GM18519 (cell line): ENCODE measurements at regions not wholly inside any gene's neighbourhood (a gene's known extent, or its start where the extent isn't known, plus 50 kb on each side); places are given as distances from the start of the nearest gene placed in this dataset.

ENCODE experiments used
- ATAC-seq: cut with Tn5 transposase; IDR thresholded peaks from one replicate; pipeline ENCODE4 v1.9.1; 2021; ENCODE audit warnings: mild to moderate bottlenecking, moderate library complexity; ENCODE audit not compliant: unreplicated experiment, low FRiP score

DNA sequence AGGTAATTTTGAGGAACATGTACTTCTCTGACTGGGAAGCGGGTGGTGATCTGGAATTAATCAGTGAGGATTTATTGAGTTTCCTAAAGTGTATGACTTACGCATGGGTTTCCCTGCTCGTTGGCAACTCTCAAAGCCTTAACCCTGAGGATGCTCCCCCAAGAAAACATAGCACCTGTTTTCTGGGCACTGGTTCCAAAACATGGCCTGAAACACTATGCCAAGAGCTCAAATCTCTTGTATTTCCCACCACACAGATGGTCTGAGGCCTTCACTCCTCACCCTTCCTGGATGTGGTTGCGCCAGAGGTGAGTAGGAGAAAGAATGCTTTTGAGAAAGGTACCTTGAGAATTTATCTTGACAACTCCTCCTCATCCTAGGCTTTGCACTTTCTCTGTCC lies 250.4 kb downstream of the FZD1 start:
- ATAC-seq, result no peak

DNA sequence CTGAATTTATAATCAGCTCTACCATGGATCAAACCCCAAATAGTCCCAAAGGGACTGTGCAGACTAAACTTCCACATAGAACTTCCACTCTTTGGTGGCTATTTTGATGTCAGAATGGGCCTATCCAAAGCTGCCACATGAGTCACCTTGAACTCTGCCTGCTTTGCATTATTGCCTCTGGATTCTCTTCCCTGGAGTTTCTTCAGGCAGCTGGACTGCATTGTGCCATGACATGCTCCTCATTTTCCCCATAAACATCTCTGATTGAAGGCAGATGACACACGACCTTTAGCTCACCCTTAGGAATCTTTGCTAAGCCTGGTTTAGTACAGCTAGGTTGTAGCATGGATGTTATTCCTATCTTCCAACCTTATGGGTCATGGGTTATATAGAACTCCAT lies 251.7 kb downstream of the FZD1 start:
- ATAC-seq, result no peak

DNA sequence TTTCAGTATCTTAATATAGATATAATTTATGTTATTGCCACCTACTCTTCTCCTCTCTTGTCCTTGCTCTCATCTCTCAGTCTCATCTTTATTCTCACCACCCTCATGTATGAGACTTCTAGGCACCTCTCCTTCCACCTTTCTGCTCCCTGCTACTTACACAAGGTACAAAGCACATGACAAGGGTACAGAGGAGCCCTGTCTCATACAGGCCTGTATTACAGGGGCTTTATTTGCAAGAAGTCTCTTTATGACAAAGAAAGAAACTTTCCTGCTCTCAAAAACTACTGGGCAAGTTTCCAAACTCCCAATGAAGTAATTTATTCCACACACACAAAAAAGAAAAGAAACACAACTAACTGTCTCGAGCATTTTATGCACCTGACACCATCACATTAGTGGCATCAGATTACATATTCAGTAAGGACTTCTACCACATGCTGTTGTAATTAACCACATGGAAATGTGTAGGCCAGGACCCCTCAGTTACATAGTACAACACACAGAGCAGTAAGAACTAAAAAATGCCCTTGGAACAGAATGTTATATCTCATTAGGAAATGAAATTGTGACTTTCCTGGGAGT lies 253.1 kb downstream of the FZD1 start:
- ATAC-seq, result no peak

DNA sequence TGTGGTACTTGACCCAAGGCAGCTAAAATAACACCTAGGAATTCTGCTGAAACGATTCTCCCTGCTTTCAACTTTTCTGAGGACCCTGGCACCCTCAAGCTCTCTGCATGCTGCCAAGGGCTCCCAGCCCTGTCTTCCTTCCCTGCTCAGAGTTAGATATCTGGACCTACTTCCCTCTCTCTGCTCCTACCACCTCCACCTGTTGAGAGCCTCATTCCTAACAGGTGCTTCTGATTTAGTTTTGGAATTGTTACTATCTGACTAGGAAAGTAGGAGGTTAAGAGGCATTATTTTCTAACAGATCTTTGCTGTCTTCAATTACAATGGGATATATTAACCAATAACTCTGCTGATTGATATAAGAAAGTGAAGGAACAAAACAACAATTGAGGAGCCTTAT lies 253.8 kb downstream of the FZD1 start:
- ATAC-seq, result no peak

DNA sequence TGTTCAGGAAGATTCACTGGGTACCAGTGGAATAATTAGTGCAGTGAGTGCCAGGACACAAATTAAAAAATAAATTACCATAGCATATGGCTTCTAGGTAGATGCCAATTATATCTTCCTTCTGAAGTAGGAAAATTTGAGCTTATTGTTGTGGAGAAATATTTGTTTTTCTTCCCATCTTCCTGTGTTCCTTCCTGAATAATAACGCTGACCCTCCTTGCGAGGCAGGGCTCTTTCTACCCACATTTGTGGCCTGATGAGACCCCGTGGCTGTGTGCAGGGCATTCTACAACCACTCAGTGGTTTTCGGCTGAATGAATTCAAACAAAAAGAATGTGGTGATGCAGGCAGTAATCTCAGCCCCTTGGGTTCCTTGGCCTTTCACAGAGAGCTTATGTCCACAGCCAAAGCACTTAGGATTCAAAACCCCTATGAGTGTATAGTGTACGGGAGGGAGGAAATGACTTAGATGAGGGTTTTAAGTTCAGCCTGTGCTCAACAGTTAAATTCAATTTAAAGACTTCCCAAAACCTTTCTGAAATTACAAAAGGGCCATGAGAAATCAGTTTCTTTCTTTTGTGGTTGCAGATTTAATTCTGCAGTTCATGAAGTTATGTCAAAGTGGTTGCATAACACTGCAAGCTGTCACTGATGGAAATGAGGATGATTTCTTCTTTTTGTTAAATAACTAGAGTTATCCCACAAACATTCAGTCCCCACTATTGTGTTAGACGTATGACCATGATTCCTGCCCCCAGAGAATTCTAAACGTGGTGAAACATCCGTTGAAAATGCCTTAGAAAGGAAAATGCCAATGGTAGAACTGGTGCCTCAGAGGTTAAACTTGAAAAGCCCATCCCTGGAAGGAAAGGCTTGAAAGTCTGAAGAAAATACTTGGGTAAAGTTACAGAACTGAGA lies 255.3 kb downstream of the FZD1 start:
- ATAC-seq, result no peak

DNA sequence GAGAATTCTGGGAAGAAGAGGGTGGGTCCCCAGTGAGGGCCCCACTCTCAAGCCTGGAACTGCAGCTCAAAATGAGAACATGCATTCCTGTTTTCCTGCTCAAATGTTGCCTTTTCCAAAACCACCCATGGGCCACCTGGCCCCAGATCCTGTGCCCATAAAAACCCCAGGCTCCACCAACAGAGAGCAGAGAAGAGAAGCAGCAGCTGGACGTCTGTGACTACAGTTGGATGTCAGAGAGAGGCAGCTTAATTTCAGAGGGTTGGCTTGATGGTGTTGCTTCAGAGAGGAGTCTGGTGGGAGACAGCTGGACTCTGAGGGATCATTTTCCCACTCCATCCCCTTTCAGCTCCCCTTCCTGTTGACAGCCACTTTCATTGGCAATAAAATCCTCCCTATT lies 256.4 kb downstream of the FZD1 start:
- ATAC-seq, result no peak

DNA sequence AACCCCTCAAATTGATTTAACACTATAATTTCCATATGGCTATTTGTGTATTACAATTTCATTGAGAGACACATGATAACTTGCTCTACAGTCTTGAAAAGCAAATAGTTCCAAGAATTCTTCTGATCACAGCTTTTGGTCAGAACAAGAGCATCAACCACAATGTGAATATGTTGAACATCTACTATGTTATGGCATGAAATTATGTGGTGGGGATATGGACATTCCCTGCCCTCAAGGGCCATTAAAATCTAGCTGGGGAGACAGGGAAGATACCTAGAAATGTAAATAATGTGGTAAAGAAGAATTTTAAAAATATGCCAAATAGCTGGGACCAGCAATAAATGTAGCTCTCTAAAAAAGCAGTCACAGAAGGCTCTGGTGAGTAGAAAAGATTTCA lies 262.2 kb downstream of the FZD1 start:
- no peak for ATAC-seq

DNA sequence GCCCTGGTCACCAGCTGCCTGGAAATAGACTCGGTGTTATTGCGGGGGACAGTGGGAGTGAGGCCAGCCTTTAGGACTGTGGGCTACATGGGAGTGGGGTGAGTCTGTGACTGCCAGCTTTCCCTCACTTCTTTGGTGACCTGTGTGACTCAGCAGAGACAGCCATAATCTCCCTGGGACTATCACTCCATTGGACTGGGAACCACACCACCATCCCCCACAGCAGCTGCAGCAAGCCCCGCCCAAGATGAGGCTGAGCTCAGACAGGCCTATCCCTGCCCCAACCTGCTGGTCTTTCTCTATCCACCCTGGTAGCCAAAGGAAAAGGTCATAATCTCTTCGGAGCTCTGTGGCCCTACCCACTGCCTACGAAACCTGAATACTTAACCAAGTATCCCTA lies 263.2 kb downstream of the FZD1 start:
- ATAC-seq, result no peak

DNA sequence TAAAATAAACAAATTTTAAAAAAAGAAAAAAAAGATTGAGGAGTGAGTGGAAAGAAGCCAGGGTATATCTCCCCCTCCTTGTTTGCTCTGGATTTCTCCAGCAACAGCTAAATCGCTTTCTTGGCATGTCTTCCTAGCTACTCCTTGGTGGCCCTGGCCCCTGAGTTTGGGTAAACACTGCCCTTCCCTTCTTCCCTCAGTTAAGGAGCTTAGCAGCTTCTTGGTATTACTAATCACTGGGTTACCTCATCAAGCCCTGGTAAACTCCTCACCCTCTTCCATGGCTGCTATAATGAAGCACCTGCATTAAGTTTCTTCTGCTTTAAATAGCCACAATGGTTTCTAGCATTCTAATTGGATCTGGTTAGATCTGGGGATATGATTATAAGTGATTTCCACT lies 269.8 kb downstream of the FZD1 start:
- no peak for ATAC-seq

DNA sequence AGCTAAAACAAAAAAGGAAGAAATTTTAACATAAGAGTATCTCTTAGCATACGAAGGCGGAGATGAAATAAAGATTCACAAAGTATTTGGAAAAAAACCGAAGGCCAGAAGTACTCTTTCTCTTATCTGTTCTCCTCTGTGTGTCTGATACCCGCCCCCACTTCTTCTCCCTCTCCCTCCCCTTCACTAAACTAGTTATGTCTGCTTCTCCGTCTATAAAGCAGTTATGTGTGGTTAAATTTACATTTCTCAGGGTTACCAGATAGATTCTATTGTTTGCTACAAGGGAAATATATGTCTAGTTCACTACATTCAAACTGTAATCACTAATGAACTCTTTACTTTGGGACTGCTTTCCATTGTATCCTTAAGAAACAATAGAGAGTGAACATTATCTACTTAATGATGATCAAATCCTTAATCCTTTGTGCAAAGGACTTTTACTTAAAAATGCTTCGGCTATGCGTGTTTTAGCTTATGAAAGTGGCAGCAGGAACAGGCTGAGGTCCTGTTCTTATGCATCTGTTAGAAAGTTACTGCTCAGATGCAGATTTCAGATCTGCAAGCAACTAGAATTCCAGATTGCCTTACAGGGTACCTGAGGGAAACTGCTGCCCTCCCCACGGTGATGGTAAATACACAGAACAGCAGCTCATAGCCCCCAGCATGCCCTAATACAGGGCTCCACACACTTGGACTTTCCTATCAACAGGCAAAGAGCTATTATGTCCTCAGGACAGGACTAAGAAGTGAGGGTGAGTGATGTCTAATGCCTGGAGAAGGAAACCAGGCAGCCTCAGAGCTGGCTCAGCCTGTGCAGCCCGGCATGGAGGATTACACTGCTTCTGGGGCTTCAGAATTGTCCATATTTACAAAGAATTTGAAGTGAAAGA lies 273.3 kb downstream of the FZD1 start:
- no peak for ATAC-seq

DNA sequence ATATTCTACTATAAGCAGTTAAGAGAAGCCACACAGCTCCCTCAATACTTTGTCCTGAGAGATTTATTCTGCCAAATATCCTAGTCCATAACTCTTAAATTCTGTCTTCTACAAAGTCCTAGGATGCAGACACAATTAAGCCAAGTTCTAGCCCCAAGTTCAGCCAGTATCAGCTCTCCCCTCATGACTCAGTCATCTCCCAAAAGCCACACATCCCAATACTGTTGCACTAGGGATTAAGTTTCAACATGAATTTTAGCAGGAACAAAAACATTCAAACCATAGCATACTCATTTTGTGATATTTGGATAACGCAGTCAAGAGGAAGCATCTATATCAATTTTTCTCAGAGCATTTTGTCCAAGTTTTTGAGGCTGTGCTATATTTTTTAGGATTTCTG lies 277.4 kb downstream of the FZD1 start:
- no peak for ATAC-seq

DNA sequence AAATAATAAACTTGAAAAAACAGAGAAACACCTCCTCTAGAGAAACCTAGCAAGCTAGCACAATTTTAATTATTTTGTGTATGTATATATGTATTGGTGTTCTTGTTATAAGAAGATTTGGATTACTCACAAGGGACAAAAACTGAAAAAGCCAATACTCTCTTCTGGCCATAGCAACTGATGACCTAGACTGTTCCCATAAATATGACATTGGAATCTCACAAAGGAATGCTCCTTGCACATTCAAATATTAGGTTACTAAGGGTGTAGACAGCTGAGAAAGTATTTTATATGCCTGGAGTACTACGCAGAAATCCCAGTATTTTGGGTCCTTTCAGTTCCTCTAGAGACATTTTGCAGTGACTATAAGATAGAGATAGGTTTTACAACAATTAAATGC lies 279.4 kb downstream of the FZD1 start:
- no peak for ATAC-seq

DNA sequence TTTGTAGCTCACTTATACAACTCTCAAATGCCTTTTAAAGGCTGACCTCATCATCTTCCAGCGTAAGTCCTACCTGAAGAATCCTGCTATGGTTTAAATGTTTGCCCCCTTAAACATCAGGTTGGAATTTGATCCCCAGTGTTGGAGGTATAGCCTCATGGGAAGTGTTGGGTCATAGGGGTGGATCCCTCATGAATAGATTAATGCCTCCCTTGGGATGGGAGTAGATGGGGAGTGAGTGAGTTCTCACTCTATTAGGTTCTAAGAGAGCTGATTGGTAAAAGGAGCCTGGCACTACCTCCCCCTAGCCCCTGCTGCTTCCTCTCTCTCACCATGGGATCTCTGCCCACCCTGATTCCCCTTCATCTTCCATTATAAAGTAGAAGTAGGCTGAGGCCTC lies 285.6 kb downstream of the FZD1 start:
- ATAC-seq, result no peak

DNA sequence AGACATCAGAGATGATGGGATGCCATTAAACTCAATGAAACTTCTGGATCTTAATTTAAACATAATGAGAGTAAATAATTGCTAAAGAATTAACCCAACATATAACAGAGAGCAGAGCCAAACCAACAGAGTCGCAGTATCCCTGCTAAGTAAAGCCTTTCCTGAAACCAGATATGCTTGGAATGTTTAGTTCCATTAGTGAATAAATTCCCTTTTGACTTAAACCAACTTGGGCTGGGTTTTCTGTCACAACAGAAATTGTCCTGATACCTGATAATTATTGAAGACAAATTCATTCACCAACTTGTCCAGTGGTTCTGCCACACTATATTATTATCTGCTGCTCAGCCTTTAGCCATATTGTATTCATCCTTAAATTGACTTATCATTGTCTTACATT lies 286.7 kb downstream of the FZD1 start:
- ATAC-seq, result no peak

DNA sequence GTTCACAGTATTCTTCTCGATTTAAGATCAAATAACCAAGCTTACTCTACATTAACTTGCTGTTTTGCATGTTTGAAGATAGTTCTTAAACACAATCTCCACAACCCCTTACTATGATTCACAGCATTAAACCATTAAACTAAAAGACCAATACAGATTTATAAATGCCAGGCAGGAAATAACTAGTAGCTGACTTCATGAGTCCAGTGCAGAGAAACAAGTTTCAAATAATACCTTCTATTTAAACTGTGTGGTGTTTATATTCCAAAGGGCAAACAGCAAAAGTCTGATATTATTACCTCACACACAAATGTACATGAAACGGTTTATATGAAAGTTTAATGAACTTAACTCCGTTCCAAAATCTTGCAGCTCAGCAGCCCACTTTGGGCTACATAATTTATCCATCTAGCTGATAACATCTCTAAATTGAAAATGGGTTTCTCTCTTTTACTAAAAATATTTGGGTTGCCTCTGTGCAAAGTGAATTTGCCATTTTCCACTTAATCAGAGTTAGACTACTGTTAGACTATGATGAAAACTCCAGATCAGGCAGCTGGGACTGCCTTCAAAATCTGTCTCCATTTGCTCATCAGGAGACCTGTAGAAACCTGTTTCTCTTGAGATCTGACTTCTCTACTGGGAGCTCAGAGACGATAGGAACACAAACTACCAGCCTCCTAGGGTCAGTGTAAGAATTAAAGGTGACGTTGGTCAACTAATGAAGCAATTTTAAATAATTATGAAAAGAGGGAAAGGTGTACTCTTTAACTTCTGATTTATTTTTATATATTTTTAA lies 287.3 kb downstream of the FZD1 start:
- no peak for ATAC-seq

DNA sequence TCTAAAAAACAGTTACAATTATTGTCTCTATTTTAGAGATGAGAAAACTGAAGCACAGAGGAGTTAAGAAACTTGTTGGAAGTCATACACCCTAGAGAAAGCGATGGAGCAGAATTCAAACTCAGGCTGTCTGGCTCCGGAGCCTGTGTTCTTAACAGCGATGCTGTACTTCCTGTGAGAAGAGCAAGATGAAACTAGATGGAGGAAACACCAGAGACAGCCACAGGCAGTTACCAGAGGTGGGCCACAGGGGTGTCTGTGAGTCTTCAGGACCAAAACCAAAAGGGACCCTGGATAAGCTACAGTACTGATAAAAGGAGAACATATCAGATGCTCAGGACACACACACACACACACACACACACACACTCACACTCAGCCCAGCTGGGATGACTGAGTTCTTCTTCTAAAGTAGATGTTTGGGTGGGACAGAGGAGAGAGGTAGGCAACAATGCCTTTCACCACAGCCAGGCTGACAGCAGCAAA lies 289.2 kb downstream of the FZD1 start:
- ATAC-seq, result no peak

DNA sequence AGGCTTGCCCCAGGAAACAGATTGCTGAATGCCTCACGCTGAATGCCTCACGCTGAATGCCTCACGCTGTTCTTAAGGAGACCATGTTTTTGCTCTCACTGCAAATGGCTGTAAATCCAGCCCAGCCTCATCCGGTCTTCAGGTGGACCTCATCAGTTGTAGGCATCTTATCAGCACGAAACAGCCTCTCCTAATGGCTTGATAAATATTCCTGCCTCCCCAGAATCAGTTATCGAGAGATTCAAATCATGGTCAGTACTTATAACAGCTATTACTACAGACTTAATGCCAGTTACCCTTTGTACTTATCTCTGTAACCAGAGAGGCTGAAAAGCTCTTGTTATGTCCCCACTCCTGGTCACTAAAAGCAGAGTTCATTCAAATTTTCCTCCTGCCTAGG lies 290.6 kb downstream of the FZD1 start:
- ATAC-seq, result no peak

DNA sequence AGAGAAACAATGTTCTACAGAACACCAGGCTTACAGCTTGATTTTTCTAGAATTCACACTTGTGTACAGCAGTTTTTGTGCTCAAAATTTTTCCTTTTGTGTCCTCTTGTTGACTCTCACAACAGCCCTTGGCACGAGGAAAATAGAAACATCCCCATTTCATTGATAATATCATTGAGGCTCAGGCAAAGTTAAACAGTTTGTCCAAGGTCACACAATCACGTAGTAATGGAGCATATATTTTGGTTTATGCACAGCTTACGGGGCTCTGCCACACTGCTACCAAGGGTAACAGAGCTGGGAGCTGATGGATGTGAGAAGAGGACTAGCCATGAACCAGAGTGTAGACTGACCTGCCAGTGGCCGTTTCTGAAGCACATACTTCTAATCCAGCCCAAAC lies 292.0 kb downstream of the FZD1 start:
- no peak for ATAC-seq

DNA sequence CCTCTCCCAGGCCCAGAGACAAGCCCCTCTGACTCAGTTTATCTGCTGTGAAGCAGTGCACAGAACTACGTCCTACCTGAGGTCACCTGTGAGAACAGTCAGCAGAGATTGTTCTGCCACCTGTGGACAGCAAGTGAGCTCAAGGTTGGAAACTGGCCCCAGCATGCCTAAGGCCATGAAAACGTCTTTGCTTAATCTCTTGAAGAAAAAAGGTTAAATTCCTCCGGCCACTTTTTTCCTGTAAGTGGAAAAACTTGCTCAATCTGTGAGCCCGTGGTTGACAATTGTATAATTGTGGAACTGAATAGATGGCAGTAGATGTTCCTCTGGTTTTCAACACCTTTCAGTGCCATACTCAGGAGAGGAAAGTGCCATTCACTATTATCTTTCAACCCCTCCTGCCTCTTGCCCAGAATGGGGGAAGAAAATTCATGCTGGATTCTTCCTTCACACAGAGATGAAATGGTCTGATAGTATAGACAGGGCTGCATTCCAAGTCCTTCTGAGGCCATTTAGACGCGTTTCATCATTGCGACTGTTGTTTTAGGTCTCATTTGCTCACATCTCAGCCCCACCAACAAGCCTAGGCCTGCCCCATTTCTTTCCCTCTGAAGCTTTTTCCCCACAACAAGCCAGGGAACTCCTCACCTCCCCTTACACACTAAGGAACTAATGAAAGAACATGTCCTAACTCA lies 292.9 kb downstream of the FZD1 start:
- no peak for ATAC-seq
